ENCODE measurements at regions not wholly inside any gene's neighbourhood (a gene's known extent, or its start where the extent isn't known, plus 50 kb on each side); places are given as distances from the start of the nearest gene placed in this dataset.

DNA sequence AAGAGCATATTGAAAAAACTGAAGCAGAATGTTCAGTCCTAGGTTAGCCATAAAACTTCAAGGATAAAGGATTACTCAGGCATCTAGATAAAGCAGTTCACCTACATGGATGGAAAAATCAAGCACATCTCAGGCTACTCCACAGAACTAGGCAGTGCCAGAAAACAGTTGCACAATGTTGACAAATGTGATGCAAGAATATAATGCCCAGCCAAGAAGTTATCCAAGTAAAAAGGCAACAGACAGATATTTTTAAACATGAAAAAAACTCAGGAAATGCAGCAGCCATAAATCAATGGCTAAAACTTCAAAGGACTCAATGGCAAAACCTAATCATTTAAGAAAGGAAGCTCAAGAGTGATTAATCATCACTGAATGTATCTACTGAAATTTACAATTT lies 456.0 kb upstream of the FAM241A start:
- in situ Hi-C loops (cut with MboI; ENCODE audit: low pct_unique_long_range_greater_than_20kb, low sequenced_read_pairs), result no loop called here
- no peak for DNase-seq

DNA sequence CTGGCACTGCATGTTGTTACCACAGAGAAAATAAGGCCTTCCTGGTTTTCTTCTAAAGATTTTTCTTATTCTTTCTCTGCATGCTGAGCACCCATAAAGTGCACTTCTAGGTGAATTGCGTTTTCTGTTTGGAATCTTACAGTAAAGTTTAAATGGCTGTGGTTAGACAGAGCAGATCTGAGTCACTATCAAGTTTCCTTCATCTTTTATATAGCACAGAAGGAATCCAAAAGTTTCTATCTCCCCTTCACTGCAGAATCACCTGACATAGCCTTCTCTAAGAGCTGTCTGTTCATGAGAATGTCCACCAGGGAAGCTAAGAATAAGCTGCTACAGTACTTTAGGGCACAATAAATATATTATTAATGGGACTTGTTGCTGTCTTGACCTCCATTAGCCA lies 455.5 kb upstream of the FAM241A start:
- DNase-seq, result no peak

DNA sequence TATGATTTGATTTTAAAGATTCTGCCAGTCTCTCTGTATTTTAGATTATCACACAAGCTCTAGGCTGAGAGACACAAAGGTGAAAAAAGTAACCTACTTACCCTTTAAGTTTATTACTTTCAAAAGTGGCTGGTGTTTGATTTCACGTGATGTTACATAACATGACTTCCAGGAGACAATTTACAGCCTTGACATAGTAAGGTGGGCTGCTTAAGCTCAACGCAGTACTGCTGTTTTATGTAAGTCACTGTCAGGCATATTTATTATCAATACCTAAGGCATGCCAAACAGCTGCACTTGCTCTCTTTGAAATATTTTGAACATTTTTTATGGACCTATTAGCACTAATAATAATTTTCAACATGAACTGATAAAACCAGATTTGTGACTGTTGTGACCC lies 451.5 kb upstream of the FAM241A start:
- in situ Hi-C loops (cut with MboI; ENCODE audit: low pct_unique_long_range_greater_than_20kb, low sequenced_read_pairs), result no loop called here
- no peak for DNase-seq

More for the DNA sequence above, 455.5 kb upstream of the FAM241A start:
- in situ Hi-C loops (cut with MboI; ENCODE audit: low pct_unique_long_range_greater_than_20kb, low sequenced_read_pairs), result no loop called here

DNA sequence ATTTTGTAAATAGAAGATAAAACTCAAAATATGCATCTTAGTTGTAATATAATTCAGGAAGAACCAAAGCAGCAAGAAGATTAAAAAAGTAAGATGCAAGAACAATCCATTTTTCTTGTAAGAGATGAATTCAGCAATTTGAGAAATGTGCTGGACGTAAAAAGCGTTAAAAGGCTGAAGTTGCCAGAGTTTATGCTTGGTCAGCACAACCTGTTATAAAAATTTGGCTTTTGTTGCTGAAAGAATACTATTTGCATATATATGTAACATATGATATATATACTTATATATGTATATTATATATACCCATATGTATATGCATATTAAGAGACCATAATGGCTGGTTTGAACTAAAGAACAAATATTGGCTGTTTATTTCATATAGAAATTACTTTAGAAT lies 449.6 kb upstream of the FAM241A start:
- in situ Hi-C loops (cut with MboI; ENCODE audit: low pct_unique_long_range_greater_than_20kb, low sequenced_read_pairs), result no loop called here
- DNase-seq, result no peak

DNA sequence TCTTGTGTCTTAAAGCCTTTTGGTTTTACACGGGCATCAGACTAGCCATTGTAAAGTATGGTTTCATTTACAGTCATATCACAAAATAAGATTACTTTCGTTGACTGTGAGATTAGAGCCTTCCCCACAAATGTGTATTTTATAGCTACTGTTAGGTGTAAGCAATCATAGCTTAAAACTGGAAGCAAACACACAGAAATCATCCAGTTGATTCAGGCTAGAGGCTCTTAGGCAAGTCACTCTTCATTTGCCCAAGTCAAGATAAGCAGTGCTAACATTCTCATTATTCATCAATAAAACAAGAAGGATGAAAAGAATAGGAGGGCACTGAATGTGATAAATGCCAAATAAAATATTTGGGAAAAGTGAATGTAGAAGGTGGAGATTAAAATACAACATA lies 448.7 kb upstream of the FAM241A start:
- DNase-seq, result no peak

DNA sequence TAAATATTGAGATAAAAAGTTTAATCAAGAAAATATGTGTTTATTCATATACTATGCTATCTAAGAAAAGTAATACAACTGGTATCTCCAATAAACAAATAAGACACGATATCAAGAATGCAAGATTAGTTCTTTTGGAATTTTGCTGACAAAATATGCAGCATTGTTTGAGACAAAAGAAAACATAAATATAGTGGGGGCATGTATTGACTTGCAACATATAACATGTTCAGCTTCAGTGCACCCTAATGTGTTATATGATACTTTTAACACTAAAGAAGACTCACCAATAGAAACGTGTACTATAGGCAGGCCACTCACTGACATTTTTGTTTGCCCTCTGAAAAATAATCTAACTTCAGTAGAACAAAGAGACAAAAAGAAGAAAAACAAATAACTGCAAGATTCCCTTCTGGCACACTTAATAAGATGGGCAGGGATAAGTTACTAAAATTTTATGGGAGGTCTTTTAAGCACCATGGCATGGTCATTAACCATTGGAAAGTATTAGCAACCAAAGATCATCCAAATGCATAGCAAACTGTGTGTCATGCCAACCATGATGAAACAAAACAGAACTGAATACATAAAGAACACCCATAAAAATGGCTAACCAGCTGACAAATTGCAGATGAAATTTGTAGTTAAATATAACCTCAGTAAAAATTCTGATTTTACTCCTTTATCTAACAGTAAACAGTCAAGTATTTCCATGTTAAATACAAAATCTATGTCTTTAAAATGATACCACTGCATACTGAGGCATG lies 447.9 kb upstream of the FAM241A start:
- DNase-seq, result no peak
- in situ Hi-C loops (cut with MboI; ENCODE audit: low pct_unique_long_range_greater_than_20kb, low sequenced_read_pairs), result no loop called here

More for the DNA sequence above, 448.7 kb upstream of the FAM241A start:
- in situ Hi-C loops (cut with MboI; ENCODE audit: low pct_unique_long_range_greater_than_20kb, low sequenced_read_pairs), result no loop called here

DNA sequence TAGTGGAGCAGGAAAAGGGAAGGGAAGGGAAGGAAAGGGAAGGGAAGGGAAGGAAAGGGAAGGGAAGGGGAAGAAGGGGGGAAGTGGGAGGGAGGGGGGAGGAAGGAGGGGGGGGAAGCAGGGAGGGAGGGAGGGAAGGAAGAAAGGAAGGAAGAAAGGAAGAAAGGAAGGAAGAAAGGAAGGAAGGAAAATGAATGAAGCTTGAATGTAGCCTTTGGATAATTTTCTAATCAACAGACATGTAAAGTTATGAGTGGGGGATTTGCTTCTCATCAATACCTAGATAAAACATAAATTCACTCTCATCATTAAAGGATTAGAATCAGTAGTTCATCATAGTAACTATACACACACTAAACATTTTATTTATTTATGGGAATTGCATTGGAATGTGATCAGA lies 446.9 kb upstream of the FAM241A start:
- no peak for DNase-seq
- in situ Hi-C loops (cut with MboI; ENCODE audit: low pct_unique_long_range_greater_than_20kb, low sequenced_read_pairs), result no loop called here

DNA sequence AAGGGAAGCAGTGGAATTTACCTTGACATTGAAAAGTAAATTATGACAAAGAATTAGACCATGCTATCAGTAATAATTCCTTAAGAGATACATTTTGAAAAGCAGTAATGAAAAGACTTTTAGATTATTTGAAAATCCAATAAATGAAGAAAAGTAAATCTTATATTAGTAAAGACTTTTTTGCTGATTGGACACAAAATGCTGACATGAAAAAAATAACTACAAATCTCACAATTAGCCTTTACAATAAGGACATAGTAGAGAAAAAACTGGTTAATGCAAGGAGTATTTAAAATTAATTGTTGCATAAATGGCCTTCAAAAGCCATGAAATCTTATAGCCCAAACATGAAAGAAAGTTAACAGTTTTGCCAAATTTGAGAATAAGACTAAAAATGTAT lies 446.1 kb upstream of the FAM241A start:
- no peak for DNase-seq
- in situ Hi-C loops (cut with MboI; ENCODE audit: low pct_unique_long_range_greater_than_20kb, low sequenced_read_pairs), result no loop called here

DNA sequence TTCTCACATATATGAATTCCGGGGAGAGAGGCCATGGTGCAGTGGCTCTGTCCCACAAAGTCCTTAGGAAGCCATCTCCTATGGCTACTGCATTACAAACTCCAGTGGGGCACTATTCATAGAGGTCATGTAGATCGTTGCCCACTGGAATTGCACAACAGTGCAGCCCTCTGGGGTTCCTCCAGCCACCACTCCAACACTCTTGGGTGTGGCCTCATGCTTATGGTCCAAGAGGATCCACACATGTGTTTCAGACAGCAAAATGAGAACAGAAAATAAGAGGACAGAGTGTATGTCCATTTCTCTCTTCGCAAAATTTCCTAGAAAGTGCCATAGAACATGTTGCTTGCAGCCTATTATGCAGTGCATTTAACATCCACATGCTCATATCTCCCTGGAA lies 444.2 kb upstream of the FAM241A start:
- in situ Hi-C loops (cut with MboI; ENCODE audit: low pct_unique_long_range_greater_than_20kb, low sequenced_read_pairs), result no loop called here
- DNase-seq, result no peak

DNA sequence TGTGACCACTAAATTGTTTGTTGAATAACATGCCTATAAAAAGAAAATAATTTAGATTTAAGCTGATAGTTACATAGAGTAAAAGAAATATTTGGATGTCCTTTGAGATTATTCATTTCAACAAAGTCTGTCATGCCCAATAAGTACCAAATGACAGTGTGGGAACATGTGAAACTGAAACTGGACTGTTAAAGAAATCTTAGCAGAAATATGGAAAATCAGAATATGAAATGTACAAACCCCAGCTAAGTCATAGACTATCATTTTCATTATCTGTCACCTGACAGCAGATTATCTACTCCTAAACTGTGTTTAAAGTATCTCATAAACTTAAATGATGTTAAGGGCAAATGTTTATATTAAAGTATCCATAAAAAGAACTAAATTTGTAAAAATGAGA lies 437.8 kb upstream of the FAM241A start:
- DNase-seq, result no peak
- in situ Hi-C loops (cut with MboI; ENCODE audit: low pct_unique_long_range_greater_than_20kb, low sequenced_read_pairs), result no loop called here

DNA sequence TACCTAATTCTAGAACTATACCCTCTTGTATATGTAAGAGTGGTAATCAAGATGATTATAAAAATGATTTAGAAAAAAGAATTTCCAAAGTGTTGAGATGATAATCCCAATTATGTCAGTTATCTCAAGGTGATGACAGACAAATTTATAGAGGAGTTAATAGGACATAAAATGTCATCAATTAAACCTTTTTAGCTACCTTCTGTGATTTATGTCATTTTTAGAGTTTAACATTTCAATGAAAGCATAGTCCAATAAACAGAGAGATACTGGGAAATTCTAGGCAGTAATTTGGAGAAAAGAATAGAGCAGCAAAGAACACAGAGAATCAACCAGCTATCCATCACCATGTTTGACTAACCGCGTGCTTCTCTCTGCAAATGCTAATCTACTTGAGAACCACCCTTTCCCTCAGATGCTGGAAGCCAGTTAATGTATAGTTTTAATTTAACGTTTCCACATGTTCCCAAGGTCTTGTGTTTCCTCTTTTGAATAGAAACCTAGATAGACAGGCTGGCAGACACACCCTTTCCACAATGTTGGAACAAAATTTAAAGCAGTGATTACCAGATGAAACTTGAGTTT lies 433.1 kb upstream of the FAM241A start:
- DNase-seq, result no peak
- in situ Hi-C loops (cut with MboI; ENCODE audit: low pct_unique_long_range_greater_than_20kb, low sequenced_read_pairs), result no loop called here

DNA sequence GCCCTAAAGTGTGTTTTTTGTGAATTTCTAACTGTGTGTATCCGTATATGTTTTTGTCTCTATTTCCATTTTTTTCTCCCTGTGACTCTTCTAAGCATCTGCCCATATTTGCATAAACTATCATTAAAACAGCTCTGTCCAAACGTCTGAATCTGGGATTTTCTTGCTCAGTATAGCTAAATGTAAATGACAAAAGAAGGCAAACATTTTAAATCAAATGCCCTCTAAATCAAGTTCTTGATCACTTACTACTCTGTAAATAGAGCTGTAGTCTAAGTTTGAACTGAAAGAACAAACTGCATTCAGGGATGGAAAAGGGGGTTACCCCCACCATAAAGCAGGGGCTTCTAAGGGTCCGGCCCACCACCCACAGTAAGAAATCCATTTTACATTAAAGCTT lies 432.0 kb upstream of the FAM241A start:
- in situ Hi-C loops (cut with MboI; ENCODE audit: low pct_unique_long_range_greater_than_20kb, low sequenced_read_pairs), result no loop called here
- no peak for DNase-seq

DNA sequence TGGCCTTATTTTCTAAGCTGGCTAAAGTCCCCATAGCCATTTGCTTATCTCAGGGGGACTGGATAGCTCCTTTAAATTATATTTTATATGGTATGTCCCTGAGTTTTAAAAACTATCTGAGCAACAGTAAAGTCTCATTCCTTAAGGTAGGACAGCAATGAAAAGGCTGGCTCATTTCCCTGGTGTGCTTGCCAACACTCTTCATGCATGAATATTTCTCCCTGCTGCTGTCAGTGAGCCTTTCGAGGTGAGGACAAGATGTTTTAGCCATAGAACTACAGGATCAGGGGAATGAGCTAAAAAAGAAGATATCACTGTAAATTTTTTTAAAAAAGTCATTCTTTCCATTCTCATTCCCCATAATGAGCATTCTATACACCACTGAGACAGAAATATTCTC lies 427.3 kb upstream of the FAM241A start:
- in situ Hi-C loops (cut with MboI; ENCODE audit: low pct_unique_long_range_greater_than_20kb, low sequenced_read_pairs), result no loop called here
- no peak for DNase-seq

DNA sequence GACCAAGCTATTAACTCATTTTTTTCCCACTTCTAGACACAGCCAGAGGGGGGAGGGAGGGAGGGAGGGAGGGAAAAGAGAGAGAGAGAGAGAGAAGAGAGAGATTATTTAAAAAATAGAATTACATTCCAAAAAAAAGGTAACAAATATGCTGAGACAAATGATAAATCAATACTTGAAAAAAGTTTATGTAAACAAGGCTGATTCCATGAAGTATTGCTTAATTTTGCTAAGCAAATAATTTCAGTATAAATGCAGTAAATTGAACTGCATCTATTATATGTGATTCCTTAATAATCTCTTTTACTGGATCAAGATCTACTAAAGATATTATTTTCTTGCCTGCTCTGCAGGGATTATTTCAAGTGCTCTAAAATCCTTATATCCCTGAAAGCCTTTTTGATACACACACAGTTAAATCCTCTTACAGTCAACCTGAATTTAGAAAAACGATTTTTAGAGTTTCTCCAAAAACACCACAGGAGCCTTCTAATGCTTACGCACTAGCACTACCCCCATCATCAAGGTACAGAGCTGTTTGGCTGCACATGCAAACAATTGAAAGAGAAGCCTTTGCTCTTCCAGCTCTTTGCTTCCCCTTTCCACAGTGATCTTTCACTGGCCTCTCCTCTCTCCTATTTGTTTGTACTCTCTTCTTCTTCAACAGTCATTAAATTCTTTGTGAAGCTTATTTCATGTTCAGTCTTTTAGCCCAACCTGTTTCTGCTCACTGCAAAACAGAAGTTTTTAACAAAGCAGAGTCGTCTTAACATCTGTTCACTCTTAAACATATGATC lies 426.3 kb upstream of the FAM241A start:
- in situ Hi-C loops (cut with MboI; ENCODE audit: low pct_unique_long_range_greater_than_20kb, low sequenced_read_pairs), result no loop called here
- no peak for DNase-seq

DNA sequence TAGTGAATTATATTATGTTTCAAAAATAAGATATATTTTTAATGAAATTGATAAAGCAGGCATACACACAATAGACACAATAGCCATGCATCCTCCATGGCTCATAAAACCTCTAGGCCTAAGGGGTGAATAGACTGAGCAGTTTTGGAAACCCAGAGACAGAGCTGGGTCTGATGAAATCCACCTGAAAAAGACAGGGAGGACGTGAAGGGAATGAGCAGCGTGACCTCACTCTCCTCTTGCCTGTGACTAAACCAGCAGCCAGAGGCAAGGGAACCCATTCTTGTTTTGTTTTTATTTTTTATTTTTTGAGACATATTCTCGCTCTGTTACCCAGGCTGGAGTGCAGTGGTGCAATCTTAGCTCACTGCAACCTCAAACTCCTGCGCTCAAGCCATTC lies 424.4 kb upstream of the FAM241A start:
- no peak for DNase-seq
- in situ Hi-C loops (cut with MboI; ENCODE audit: low pct_unique_long_range_greater_than_20kb, low sequenced_read_pairs), result no loop called here

DNA sequence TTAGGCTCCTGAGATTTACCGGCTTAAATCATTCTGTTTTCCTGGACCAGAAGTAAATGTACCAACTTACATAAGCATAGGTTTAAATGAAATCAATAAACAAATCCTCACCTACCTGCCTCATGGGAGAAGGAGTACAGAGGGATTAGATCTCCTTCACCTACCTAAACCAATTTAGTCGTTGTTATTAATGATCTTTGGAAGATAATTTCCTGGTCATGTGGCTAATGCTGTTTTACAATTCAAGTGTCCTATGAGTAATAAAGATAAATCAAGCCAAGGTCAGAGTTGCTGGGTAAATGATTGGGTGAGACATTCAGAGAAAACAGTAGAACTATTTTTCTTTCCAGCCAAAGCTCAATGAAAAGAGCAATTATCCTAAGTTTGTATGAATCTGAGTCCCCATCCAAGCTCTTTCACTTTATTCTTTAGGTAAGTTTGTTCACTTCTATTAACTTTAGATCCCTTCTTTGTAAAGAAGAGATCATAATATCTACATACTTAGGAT lies 423.0 kb upstream of the FAM241A start:
- in situ Hi-C loops (cut with MboI; ENCODE audit: low pct_unique_long_range_greater_than_20kb, low sequenced_read_pairs), result no loop called here
- no peak for DNase-seq

DNA sequence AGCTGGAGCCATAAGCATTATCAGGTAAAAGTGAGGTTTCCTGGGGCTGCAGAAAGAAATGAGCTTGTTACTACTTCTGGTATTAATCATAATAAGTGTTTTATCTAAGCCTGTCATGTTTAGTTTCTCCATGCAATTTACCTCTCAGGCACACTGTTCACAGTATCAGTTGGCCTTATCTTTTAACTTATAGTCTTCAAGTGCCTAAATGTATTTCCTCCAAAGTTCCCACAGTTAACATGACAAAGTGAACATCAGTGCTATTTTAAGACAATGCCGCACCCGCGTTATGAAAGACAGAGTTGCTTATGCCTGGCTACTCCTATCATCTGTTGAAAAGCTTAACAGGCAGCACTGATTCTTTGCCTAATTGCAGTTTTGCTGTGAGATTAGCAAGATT lies 408.7 kb upstream of the FAM241A start:
- DNase-seq, result no peak
- in situ Hi-C loops (cut with MboI; ENCODE audit: low pct_unique_long_range_greater_than_20kb, low sequenced_read_pairs), result no loop called here

DNA sequence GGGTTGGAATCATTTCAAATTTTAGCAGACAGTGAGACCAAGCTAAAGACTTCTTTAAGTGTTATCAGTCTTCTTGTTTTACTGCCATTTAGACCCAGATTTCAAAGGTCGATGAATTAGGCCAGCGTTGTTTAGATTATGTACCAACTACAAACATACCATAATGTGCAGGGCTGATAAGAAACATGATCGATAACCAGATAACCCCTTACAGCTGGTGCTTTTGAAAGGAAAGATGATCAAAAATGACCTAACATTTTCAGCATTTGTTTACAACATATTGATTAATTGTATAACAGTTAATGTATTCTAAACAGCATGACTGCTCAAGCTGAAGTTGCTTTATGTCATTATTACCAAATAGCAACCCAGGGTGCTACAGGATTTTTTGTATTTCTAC lies 400.4 kb upstream of the FAM241A start:
- in situ Hi-C loops (cut with MboI; ENCODE audit: low pct_unique_long_range_greater_than_20kb, low sequenced_read_pairs), result no loop called here

DNA sequence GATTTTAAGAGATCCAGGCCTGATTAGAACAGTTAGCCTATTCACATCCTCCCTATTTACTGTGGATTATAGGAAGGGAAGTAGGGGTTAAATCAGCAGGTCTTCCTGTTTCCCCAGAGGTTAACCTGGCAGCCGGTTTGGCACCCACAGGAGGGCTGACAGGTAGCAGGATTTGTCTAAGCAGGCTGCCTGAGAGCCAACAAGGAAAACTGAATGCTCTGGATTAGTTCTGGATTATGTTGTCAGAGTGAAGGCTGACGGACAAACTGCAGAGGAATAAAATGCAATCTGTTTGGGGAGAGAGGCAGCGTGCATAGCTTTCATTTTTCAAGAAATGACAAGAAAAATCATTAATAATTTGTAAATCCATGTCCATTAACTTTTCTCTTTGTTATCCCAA lies 397.1 kb upstream of the FAM241A start:
- in situ Hi-C loops (cut with MboI; ENCODE audit: low pct_unique_long_range_greater_than_20kb, low sequenced_read_pairs), result no loop called here
- no peak for DNase-seq

More for the DNA sequence above, 400.4 kb upstream of the FAM241A start:
- no peak for DNase-seq

DNA sequence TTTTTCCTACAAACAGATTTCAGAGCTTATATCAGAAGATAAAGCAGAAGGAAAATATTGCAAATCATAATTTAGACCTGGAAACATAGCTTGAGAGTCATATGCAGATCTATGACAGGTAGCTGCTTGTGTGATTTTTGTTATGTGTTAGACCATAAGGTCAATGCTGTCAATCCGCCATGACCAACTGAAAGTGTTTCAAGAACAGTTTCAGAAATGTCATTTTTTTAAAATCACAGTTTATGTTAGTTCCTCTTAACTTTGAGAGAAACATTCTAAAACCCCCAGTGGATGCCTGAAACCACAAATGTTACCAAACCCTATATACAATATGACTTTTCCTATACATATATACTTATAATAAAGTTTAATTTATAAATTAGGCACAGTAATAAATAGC lies 391.3 kb upstream of the FAM241A start:
- DNase-seq, result no peak
- in situ Hi-C loops (cut with MboI; ENCODE audit: low pct_unique_long_range_greater_than_20kb, low sequenced_read_pairs), result no loop called here

Data from KBM-7 (cell line).